ENCODE measurements at regions not wholly inside any gene's neighbourhood (a gene's known extent, or its start where the extent isn't known, plus 50 kb on each side); places are given as distances from the start of the nearest gene placed in this dataset.

DNA sequence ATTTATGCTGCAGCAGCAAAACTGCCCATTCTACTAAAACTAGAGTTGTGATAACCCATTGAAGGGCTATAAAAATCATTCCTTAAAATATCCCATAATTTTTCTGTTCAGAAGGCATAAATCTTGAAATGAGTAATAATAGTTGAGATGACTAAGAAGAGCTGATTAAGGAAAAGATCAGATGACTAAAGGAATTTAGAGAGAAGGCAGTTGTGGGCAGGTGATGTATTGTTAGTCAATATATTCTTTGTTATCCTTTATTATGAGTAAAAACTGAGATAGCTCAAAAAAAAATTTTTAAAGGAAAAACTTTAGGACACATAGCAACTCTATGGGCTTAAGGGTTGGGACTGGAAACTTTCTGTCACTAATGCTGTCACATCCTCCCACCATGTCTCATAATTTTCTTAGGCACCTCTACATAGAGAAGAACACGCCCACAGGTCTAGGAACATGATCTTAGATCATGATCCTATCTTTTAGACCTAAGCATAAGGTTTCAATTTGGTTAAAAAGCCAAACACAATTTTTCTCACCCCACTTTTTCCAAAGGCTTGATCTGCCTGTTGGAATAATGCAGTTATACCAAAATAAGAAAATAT, 597.5 kb upstream of the MEF2C start:
- DNase-seq (ENCODE audit: low read depth) = no peak
- no peak overlapping the region for H3K4me3 ChIP-seq (ENCODE audit: low read depth, low read length)
- TF ChIP-seq, protein P1, sequence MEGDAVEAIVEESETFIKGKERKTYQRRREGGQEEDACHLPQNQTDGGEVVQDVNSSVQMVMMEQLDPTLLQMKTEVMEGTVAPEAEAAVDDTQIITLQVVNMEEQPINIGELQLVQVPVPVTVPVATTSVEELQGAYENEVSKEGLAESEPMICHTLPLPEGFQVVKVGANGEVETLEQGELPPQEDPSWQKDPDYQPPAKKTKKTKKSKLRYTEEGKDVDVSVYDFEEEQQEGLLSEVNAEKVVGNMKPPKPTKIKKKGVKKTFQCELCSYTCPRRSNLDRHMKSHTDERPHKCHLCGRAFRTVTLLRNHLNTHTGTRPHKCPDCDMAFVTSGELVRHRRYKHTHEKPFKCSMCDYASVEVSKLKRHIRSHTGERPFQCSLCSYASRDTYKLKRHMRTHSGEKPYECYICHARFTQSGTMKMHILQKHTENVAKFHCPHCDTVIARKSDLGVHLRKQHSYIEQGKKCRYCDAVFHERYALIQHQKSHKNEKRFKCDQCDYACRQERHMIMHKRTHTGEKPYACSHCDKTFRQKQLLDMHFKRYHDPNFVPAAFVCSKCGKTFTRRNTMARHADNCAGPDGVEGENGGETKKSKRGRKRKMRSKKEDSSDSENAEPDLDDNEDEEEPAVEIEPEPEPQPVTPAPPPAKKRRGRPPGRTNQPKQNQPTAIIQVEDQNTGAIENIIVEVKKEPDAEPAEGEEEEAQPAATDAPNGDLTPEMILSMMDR (IDR thresholded peaks at IDR 0.05; ENCODE audit: insufficient read depth, low read depth, low read length, missing control alignments) = no peak

GRCh38 chr5:89478851-89479250, 595.9 kb upstream of the MEF2C start:
- TF ChIP-seq, protein P1 (IDR thresholded peaks at IDR 0.05; ENCODE audit: insufficient read depth, low read depth, low read length, missing control alignments) = no peak
- DNase-seq (ENCODE audit: low read depth) = no peak
- no peak overlapping the region for H3K4me3 ChIP-seq (ENCODE audit: low read depth, low read length)

DNA sequence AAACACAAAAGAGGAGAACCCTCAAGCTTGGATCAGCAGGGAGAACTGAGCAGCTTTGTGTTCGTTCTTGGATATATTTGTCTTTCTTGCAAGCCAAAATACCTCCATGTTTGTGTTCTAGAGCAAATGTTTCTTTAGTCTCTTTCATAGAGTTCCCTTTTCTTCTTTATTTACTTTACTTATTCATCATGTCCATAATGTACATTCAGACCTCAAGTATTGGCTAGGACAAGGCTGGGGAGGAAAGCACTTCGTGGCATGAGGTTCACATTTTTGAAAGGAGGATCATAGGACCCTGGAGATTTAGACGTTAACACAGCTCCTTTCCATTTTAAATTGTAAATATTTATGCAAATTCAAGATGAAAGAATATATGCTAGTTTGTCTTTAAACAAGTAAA, 590.2 kb upstream of the MEF2C start:
- H3K4me3 ChIP-seq (ENCODE audit: low read depth, low read length) = no peak overlapping the region
- TF ChIP-seq, protein P1 (IDR thresholded peaks at IDR 0.05; ENCODE audit: insufficient read depth, low read depth, low read length, missing control alignments) = no peak
- no peak for DNase-seq (ENCODE audit: low read depth)

GRCh38 chr5:89471541-89471940, 588.6 kb upstream of the MEF2C start:
- TF ChIP-seq, protein P1 (IDR thresholded peaks at IDR 0.05; ENCODE audit: insufficient read depth, low read depth, low read length, missing control alignments) = no peak
- DNase-seq (ENCODE audit: low read depth) = no peak
- H3K4me3 ChIP-seq (ENCODE audit: low read depth, low read length) = no peak overlapping the region

- DNase-seq (ENCODE audit: low read depth) = no peak
- TF ChIP-seq, protein P1 (IDR thresholded peaks at IDR 0.05; ENCODE audit: insufficient read depth, low read depth, low read length, missing control alignments) = no peak
These were observed 588.1 kb upstream of the MEF2C start for GRCh38 chr5:89471115-89471514.

GRCh38 chr5:89470658-89471057, 587.7 kb upstream of the MEF2C start:
- TF ChIP-seq, protein P1 (IDR thresholded peaks at IDR 0.05; ENCODE audit: insufficient read depth, low read depth, low read length, missing control alignments) = no peak
- no peak overlapping the region for H3K4me3 ChIP-seq (ENCODE audit: low read depth, low read length)
- no peak for DNase-seq (ENCODE audit: low read depth)

More at GRCh38 chr5:89471115-89471514, 588.1 kb upstream of the MEF2C start:
- no peak overlapping the region for H3K4me3 ChIP-seq (ENCODE audit: low read depth, low read length)

DNA sequence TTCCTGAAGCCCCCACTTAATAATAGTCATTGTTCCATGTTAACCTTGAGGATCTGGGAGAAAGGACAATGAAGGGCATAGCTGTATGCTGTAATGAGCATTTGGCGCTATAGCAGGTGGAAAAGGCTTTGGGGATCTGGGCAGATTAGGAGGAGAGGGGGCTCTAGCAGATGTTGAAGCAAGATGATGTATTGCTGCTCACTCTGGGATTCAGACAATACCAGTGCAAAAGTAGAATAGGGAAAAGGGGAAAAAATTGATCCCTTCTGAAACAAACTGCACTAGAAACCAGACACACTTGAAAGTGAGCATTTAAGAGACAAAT, 575.3 kb upstream of the MEF2C start:
- no peak overlapping the region for H3K4me3 ChIP-seq (ENCODE audit: low read depth, low read length)
- TF ChIP-seq, protein P1 (IDR thresholded peaks at IDR 0.05; ENCODE audit: insufficient read depth, low read depth, low read length, missing control alignments) = no peak
- no peak for DNase-seq (ENCODE audit: low read depth)

Data from GM12865 (cell line).